ENCODE measurements at regions not wholly inside any gene's neighbourhood (a gene's known extent, or its start where the extent isn't known, plus 50 kb on each side); places are given as distances from the start of the nearest gene placed in this dataset.

GRCh38 chr9:11471321-11471720 is 858.5 kb upstream of the PTPRD start:
- no peak for TF ChIP-seq CTCF (IDR thresholded peaks at IDR 0.05)
- no peak for TF ChIP-seq POLR2AphosphoS5 (IDR thresholded peaks at IDR 0.05)
- no peak for TF ChIP-seq POLR2A (IDR thresholded peaks at IDR 0.05)

Measured in suprapubic skin (tissue), 4 donors.